ENCODE measurements at regions not wholly inside any gene's neighbourhood (a gene's known extent, or its start where the extent isn't known, plus 50 kb on each side); places are given as distances from the start of the nearest gene placed in this dataset.

DNA sequence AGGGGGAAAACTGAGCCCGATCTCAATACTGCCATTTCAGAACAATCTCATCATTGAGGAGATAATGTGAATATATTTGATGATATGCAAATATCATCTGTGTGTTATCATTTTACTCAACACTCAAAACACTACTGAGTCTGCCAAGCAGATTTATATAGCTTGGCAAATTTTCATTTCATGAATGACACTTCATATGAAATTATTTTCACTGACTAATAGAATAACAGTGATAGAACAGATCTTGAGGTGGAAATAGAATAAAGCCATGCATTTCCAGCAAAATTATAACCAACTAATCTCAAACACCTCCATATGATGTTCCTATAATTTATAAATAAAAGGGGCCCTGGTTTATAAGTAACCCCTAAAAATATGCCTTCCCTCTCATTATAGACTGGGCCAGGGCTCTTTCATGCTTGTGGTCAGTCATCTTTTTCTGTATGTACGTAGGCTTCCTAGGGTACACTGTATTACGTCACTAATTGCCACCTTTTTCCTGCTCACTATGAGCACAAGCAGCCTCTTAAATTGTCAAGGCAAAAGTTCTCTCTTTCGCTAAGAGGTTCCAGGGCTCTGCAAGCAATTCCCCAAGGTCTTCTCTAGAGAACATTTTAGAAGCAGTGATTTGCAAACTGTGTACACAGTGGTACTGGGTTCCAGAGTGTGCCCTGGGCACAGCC lies 197.1 kb upstream of the FOXN3 start:
- H3K27me3 ChIP-seq, result no peaks in the 10 kb centered on the region
- TF ChIP-seq, protein P1, sequence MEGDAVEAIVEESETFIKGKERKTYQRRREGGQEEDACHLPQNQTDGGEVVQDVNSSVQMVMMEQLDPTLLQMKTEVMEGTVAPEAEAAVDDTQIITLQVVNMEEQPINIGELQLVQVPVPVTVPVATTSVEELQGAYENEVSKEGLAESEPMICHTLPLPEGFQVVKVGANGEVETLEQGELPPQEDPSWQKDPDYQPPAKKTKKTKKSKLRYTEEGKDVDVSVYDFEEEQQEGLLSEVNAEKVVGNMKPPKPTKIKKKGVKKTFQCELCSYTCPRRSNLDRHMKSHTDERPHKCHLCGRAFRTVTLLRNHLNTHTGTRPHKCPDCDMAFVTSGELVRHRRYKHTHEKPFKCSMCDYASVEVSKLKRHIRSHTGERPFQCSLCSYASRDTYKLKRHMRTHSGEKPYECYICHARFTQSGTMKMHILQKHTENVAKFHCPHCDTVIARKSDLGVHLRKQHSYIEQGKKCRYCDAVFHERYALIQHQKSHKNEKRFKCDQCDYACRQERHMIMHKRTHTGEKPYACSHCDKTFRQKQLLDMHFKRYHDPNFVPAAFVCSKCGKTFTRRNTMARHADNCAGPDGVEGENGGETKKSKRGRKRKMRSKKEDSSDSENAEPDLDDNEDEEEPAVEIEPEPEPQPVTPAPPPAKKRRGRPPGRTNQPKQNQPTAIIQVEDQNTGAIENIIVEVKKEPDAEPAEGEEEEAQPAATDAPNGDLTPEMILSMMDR (IDR thresholded peaks at IDR 0.05), result no peak
- no peaks in the 10 kb centered on the region for H3K9me3 ChIP-seq
- H3K36me3 ChIP-seq, result no peaks in the 10 kb centered on the region
- H3K4me1 ChIP-seq, result peaks cover 0 to 30% (median 7%) of the 10 kb centered on the region in 4 donors
- H3K4me3 ChIP-seq, result no peak overlapping the region
- no peak for DNase-seq
- intact Hi-C loops (cut with DNase I; ENCODE audit: low total_unique reads), result no loop called here
- no peak overlapping the region for H3K27ac ChIP-seq

GRCh38 chr14:89613260-89614008 lies 196.4 kb upstream of the FOXN3 start:
- no peaks in the 10 kb centered on the region for H3K9me3 ChIP-seq
- H3K36me3 ChIP-seq, result no peaks in the 10 kb centered on the region
- no peaks in the 10 kb centered on the region for H3K27me3 ChIP-seq
- TF ChIP-seq, protein P1 (IDR thresholded peaks at IDR 0.05), result no peak
- no peak overlapping the region for H3K27ac ChIP-seq
- no peak for DNase-seq
- no peak overlapping the region for H3K4me3 ChIP-seq
- H3K4me1 ChIP-seq, result peaks cover 0 to 30% (median 7%) of the 10 kb centered on the region in 4 donors
- intact Hi-C loops (cut with DNase I; ENCODE audit: low total_unique reads), result no loop called here

- TF ChIP-seq, protein P1 (IDR thresholded peaks at IDR 0.05), result no peak
- DNase-seq, result no peak
- H3K9me3 ChIP-seq, result peaks cover 0 to 4% (median 0%) of the 10 kb centered on the region in 3 donors
- H3K4me1 ChIP-seq, result peaks cover 0 to 13% (median 3%) of the 10 kb centered on the region in 4 donors
- no peaks in the 10 kb centered on the region for H3K36me3 ChIP-seq
- no peak overlapping the region for H3K27ac ChIP-seq
- intact Hi-C loops (cut with DNase I; ENCODE audit: low total_unique reads), result no loop called here
- H3K4me3 ChIP-seq, result no peak overlapping the region
- no peaks in the 10 kb centered on the region for H3K27me3 ChIP-seq
Observed at GRCh38 chr14:89609500-89610100, 192.6 kb upstream of the FOXN3 start.

- DNase-seq, result no peak
- H3K9me3 ChIP-seq, result peaks cover 0 to 4% (median 0%) of the 10 kb centered on the region in 3 donors
Observed at GRCh38 chr14:89607453-89607852, 190.4 kb upstream of the FOXN3 start.

DNA sequence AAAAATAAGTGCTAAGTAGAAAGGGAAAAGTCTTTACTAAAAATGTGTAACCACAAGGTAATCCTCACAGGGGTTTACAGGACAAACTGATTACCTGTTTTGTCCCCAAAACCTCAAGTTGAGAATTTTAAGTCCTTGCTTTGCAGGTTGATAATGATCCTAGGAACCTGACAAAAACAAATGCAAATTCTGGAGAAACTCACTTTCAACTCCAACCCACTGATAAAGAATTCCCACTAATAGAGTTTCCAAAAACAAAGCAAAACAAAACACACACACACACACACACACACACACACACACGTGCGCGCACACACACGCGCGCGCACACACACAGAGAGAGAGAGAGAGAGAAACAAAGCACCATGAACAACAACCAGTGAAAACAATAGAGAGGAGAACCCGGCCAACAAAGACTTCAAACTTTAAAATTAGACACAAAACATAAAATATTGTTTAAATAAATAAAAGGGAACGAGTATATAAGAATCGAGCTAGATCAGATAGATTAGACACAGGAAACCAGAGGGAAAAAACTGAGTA lies 187.0 kb upstream of the FOXN3 start:
- Histone ChIP-seq H3K4me1 (peaks cover 0 to 19% (median 0%) of the 10 kb centered on the region in 4 donors), H3K27me3 (no peaks in the 10 kb centered on the region), H3K36me3 (peaks cover 0 to 2% (median 0%) of the 10 kb centered on the region in 3 donors), H3K9me3 (peaks cover 0 to 14% (median 0%) of the 10 kb centered on the region in 3 donors), H3K4me3 (no peak overlapping the region), H3K27ac (no peak overlapping the region)
- no peak for DNase-seq
- TF ChIP-seq, protein P1 (IDR thresholded peaks at IDR 0.05), result no peak
- intact Hi-C loops (cut with DNase I; ENCODE audit: low total_unique reads), result no loop called here

More at GRCh38 chr14:89607453-89607852, 190.4 kb upstream of the FOXN3 start:
- intact Hi-C loops (cut with DNase I; ENCODE audit: low total_unique reads), result no loop called here
- TF ChIP-seq, protein P1 (IDR thresholded peaks at IDR 0.05), result no peak
- no peaks in the 10 kb centered on the region for H3K36me3 ChIP-seq
- peaks cover 0 to 13% (median 0%) of the 10 kb centered on the region in 4 donors for H3K4me1 ChIP-seq
- no peaks in the 10 kb centered on the region for H3K27me3 ChIP-seq
- H3K27ac ChIP-seq, result no peak overlapping the region
- H3K4me3 ChIP-seq, result no peak overlapping the region

All from tibial artery (tissue), 4 donors.